NT2/D1 (cell line): ENCODE measurements at regions not wholly inside any gene's neighbourhood (a gene's known extent, or its start where the extent isn't known, plus 50 kb on each side); places are given as distances from the start of the nearest gene placed in this dataset.

ENCODE experiments used
- DNase-seq: peaks from one replicate; pipeline ENCODE4 v3.0.0-alpha.2; 2011; ENCODE audit warnings: low read depth, low spot score
- H3K27me3 ChIP-seq: 2 replicates; pipeline ENCODE4 v1.6.0; 2011; ENCODE audit warnings: mild to moderate bottlenecking; ENCODE audit not compliant: insufficient read length, insufficient read depth
- H3K36me3 ChIP-seq: 2 replicates; pipeline ENCODE4 v1.6.1; 2011; ENCODE audit warnings: mild to moderate bottlenecking, low read length, mixed read lengths; ENCODE audit not compliant: insufficient read depth, insufficient read length
- H3K4me1 ChIP-seq: 2 replicates; pipeline ENCODE4 v1.5.1; 2011; ENCODE audit not compliant: insufficient read depth, insufficient read length
- H3K4me3 ChIP-seq: 2 replicates; pipeline ENCODE4 v1.5.1; 2011; ENCODE audit warnings: low read depth; ENCODE audit not compliant: insufficient read length
- H3K9ac ChIP-seq: 2 replicates; pipeline ENCODE4 v1.6.0; 2011; ENCODE audit warnings: low read depth; ENCODE audit not compliant: insufficient read length
- H3K9me3 ChIP-seq: 2 replicates; pipeline ENCODE4 v1.5.1; 2011; ENCODE audit warnings: mild to moderate bottlenecking, low read length; ENCODE audit not compliant: insufficient read depth
- SUZ12 ChIP-seq: IDR thresholded peaks from 2 replicates; pipeline ENCODE4 v1.6.1; 2011; ENCODE audit not compliant: insufficient read length, insufficient read depth; ENCODE audit errors: extremely low read depth
- YY1 ChIP-seq: IDR thresholded peaks from 2 replicates; pipeline ENCODE4 v1.6.1; 2011; ENCODE audit not compliant: insufficient read length, insufficient read depth
- ZNF274 ChIP-seq: IDR thresholded peaks from 2 replicates; pipeline ENCODE4 v1.6.1; 2011; ENCODE audit warnings: mild to moderate bottlenecking, low read depth, low read length

GRCh38 chr3:127488141-127488672, 102.3 kb downstream of the TPRA1 start:
- no peak for TF ChIP-seq ZNF274
- TF ChIP-seq SUZ12: no peak
- no peak for TF ChIP-seq YY1
- Histone ChIP-seq H3K36me3 (no peaks in the 10 kb centered on the region), H3K27me3 (no peaks in the 10 kb centered on the region), H3K4me3 (no peak overlapping the region), H3K9ac (no peak overlapping the region), H3K9me3 (peaks cover 34% of the 10 kb centered on the region), H3K4me1 (peaks cover 6% of the 10 kb centered on the region)
- DNase-seq: no peak

- H3K27me3 ChIP-seq: no peaks in the 10 kb centered on the region
- no peak for TF ChIP-seq ZNF274
- TF ChIP-seq YY1: no peak
- no peak for TF ChIP-seq SUZ12
- no peak for DNase-seq
- no peak overlapping the region for H3K9ac ChIP-seq
- H3K4me3 ChIP-seq: no peak overlapping the region
- no peaks in the 10 kb centered on the region for H3K36me3 ChIP-seq
- H3K4me1 ChIP-seq: peaks cover 6% of the 10 kb centered on the region
- H3K9me3 ChIP-seq: peaks cover 24% of the 10 kb centered on the region; the same call in 1 of the 2 replicates
Observed at GRCh38 chr3:127487196-127487595, 103.3 kb downstream of the TPRA1 start.

GRCh38 chr3:127486321-127486944, 104.1 kb downstream of the TPRA1 start:
- no peak for DNase-seq
- H3K27me3 ChIP-seq: no peaks in the 10 kb centered on the region
- peaks cover 6% of the 10 kb centered on the region for H3K4me1 ChIP-seq

GRCh38 chr3:127485396-127486170, 105.0 kb downstream of the TPRA1 start:
- DNase-seq: no peak
- Histone ChIP-seq H3K4me3 (no peak overlapping the region), H3K9ac (no peak overlapping the region), H3K36me3 (no peaks in the 10 kb centered on the region), H3K27me3 (no peaks in the 10 kb centered on the region), H3K4me1 (peaks cover 6% of the 10 kb centered on the region), H3K9me3 (peaks cover 18% of the 10 kb centered on the region; the same call in 1 of the 2 replicates)
- no peak for TF ChIP-seq SUZ12
- TF ChIP-seq ZNF274: no peak
- no peak for TF ChIP-seq YY1

More at GRCh38 chr3:127486321-127486944, 104.1 kb downstream of the TPRA1 start:
- TF ChIP-seq YY1: no peak
- TF ChIP-seq ZNF274: no peak
- TF ChIP-seq SUZ12: no peak
- peaks cover 18% of the 10 kb centered on the region; the same call in 1 of the 2 replicates for H3K9me3 ChIP-seq
- H3K36me3 ChIP-seq: no peaks in the 10 kb centered on the region
- no peak overlapping the region for H3K9ac ChIP-seq
- no peak overlapping the region for H3K4me3 ChIP-seq

- no peak for DNase-seq
- Histone ChIP-seq H3K4me3 (no peak overlapping the region), H3K4me1 (peaks cover 3% of the 10 kb centered on the region)
Observed at GRCh38 chr3:127484601-127485388, 105.7 kb downstream of the TPRA1 start.

GRCh38 chr3:127483902-127484591, 106.5 kb downstream of the TPRA1 start:
- no peak for DNase-seq
- TF ChIP-seq YY1 (no peak), SUZ12 (no peak), ZNF274 (no peak)
- Histone ChIP-seq H3K36me3 (no peaks in the 10 kb centered on the region), H3K4me1 (peaks cover 5% of the 10 kb centered on the region), H3K9ac (no peak overlapping the region), H3K27me3 (no peaks in the 10 kb centered on the region), H3K4me3 (no peak overlapping the region), H3K9me3 (peaks cover 14% of the 10 kb centered on the region; the same call in 1 of the 2 replicates)

More at GRCh38 chr3:127484601-127485388, 105.7 kb downstream of the TPRA1 start:
- TF ChIP-seq YY1: no peak
- no peak for TF ChIP-seq ZNF274
- TF ChIP-seq SUZ12: no peak
- Histone ChIP-seq H3K9me3 (peaks cover 18% of the 10 kb centered on the region; the same call in 1 of the 2 replicates), H3K9ac (no peak overlapping the region), H3K27me3 (no peaks in the 10 kb centered on the region), H3K36me3 (no peaks in the 10 kb centered on the region)
